Testis (tissue), 2 donors: ENCODE measurements at regions not wholly inside any gene's neighbourhood (a gene's known extent, or its start where the extent isn't known, plus 50 kb on each side); places are given as distances from the start of the nearest gene placed in this dataset.

Source experiments
- DNase-seq: peaks from one replicate; pipeline ENCODE4 v3.0.0-alpha.2; 2019
- H3K27ac ChIP-seq, 2 donors: fragments of 200-600 bp; sonication (generic); one replicate each; pipeline ENCODE4 v1.5.1; 2019
- H3K27me3 ChIP-seq: fragments of 200-600 bp; sonication (generic); one replicate; pipeline ENCODE4 v1.5.1; 2019
- H3K36me3 ChIP-seq: fragments of 200-600 bp; sonication (generic); one replicate; pipeline ENCODE4 v1.5.1; 2017; ENCODE audit warnings: low read depth; ENCODE audit errors: missing control alignments
- H3K4me1 ChIP-seq: fragments of 200-600 bp; sonication (generic); one replicate; pipeline ENCODE4 v1.5.1; 2019
- H3K4me3 ChIP-seq, 2 donors: fragments of 200-600 bp; sonication (generic); one replicate each; pipeline ENCODE4 v1.5.1; 2017 to 2019
- H3K9me3 ChIP-seq: fragments of 200-600 bp; sonication (generic); one replicate; pipeline ENCODE4 v1.5.1; 2017
- POLR2A ChIP-seq: fragments of 450-650 bp; IDR thresholded peaks from one replicate; pipeline ENCODE4 v1.6.1; 2017; ENCODE audit warnings: antibody characterized with exemption, mild to moderate bottlenecking, moderate library complexity
- WGBS, 2 donors: methylation state at CpG; one replicate each; pipeline ENCODE4 v1.1.5; 2018; 5-methylcytosine and 5-hydroxymethylcytosine counted together
- intact Hi-C: fragments of 100-400 bp; cut with DNase I; formaldehyde crosslinking; loops from one replicate; pipeline ENCODE4 v1.15.1; 2023; ENCODE audit warnings: low total_unique reads
- TF ChIP-seq, protein P1 (sequence below), 3 experiments: fragments of 450-650 bp in 2 of 3; fragments of 200-600 bp in 1 of 3; sonication (generic) in 1 of 3; IDR thresholded peaks; one replicate each; pipeline ENCODE4 v1.5.1; 2016 to 2019; ENCODE audit warnings: antibody characterized with exemption in 3 of 3, mild to moderate bottlenecking in 2 of 3, moderate library complexity in 1 of 3

GRCh38 chr4:8776366-8776765, 95.3 kb downstream of the HMX1 start:
- H3K4me1 ChIP-seq, result no peaks in the 10 kb centered on the region
- H3K4me3 ChIP-seq, result no peak overlapping the region

GRCh38 chr4:8775751-8776355, 95.8 kb downstream of the HMX1 start:
- TF ChIP-seq POLR2A, result no peak
- TF ChIP-seq, protein P1, sequence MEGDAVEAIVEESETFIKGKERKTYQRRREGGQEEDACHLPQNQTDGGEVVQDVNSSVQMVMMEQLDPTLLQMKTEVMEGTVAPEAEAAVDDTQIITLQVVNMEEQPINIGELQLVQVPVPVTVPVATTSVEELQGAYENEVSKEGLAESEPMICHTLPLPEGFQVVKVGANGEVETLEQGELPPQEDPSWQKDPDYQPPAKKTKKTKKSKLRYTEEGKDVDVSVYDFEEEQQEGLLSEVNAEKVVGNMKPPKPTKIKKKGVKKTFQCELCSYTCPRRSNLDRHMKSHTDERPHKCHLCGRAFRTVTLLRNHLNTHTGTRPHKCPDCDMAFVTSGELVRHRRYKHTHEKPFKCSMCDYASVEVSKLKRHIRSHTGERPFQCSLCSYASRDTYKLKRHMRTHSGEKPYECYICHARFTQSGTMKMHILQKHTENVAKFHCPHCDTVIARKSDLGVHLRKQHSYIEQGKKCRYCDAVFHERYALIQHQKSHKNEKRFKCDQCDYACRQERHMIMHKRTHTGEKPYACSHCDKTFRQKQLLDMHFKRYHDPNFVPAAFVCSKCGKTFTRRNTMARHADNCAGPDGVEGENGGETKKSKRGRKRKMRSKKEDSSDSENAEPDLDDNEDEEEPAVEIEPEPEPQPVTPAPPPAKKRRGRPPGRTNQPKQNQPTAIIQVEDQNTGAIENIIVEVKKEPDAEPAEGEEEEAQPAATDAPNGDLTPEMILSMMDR (IDR thresholded peaks at IDR 0.05), result no peak
- H3K9me3 ChIP-seq, result no peaks in the 10 kb centered on the region
- WGBS, 2 donors, result 87 to 91% methylated on average over 20 to 21 of the region's 21 CpGs
- no peak overlapping the region for H3K4me3 ChIP-seq
- no peaks in the 10 kb centered on the region for H3K27me3 ChIP-seq
- H3K36me3 ChIP-seq, result no peaks in the 10 kb centered on the region
- H3K27ac ChIP-seq, result no peak overlapping the region
- intact Hi-C loops, result no loop called here
- DNase-seq, result no peak
- H3K4me1 ChIP-seq, result no peaks in the 10 kb centered on the region

More at GRCh38 chr4:8776366-8776765, 95.3 kb downstream of the HMX1 start:
- WGBS, 2 donors, result 89 to 90% methylated on average over 6 of the region's 6 CpGs
- intact Hi-C loops, result no loop called here
- no peaks in the 10 kb centered on the region for H3K9me3 ChIP-seq
- no peak for DNase-seq
- TF ChIP-seq POLR2A, result no peak
- TF ChIP-seq, protein P1 (IDR thresholded peaks at IDR 0.05), result no peak
- no peaks in the 10 kb centered on the region for H3K36me3 ChIP-seq
- H3K27me3 ChIP-seq, result no peaks in the 10 kb centered on the region
- no peak overlapping the region for H3K27ac ChIP-seq

GRCh38 chr4:8775121-8775520, 96.5 kb downstream of the HMX1 start:
- TF ChIP-seq, protein P1 (IDR thresholded peaks at IDR 0.05), result no peak
- TF ChIP-seq POLR2A, result no peak

DNA sequence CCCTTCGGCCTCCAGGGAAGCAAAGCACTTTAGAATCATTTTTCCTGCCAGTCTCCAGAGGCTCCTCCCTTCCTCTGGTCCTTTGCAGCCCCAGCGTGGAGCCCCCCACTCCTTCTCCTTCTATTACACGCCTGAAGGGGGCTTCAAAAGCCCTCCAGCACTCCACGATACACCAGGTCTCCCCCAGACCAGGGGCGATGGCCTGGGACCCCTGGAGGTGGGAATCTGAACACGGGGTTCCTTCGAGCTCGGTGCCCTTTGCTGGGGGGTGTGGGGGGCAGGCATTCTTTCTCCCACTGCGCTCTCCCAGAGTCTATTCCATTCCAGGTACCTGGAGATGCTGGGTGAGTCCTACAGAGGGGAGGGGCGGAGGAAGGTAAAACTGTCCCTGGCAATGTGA, 97.6 kb downstream of the HMX1 start:
- 82 to 84% methylated on average over 10 of the region's 10 CpGs for WGBS, 2 donors
- no peak for DNase-seq
- TF ChIP-seq, protein P1 (IDR thresholded peaks at IDR 0.05), result no peak
- TF ChIP-seq POLR2A, result no peak
- H3K9me3 ChIP-seq, result no peaks in the 10 kb centered on the region
- no peaks in the 10 kb centered on the region for H3K27me3 ChIP-seq
- H3K4me1 ChIP-seq, result no peaks in the 10 kb centered on the region
- intact Hi-C loops, result no loop called here
- no peak overlapping the region for H3K27ac ChIP-seq
- no peak overlapping the region for H3K4me3 ChIP-seq
- no peaks in the 10 kb centered on the region for H3K36me3 ChIP-seq

More at GRCh38 chr4:8775121-8775520, 96.5 kb downstream of the HMX1 start:
- Histone ChIP-seq H3K4me1 (no peaks in the 10 kb centered on the region), H3K36me3 (no peaks in the 10 kb centered on the region), H3K27ac (no peak overlapping the region), H3K4me3 (no peak overlapping the region), H3K27me3 (no peaks in the 10 kb centered on the region), H3K9me3 (no peaks in the 10 kb centered on the region)
- intact Hi-C loops, result no loop called here
- WGBS, 2 donors, result 74 to 89% methylated on average over 7 of the region's 7 CpGs
- no peak for DNase-seq
